SK-N-SH treated with all-trans-retinoic acid at 6 μM for 48 hours (cell line): ENCODE measurements at regions not wholly inside any gene's neighbourhood (a gene's known extent, or its start where the extent isn't known, plus 50 kb on each side); places are given as distances from the start of the nearest gene placed in this dataset.

Experiments used
- ATAC-seq: fragments of 200-7000 bp; cut with Tn5 transposase; 3 replicates; pipeline ENCODE4 v1.9.1; 2020; ENCODE audit warnings: mild to moderate bottlenecking, moderate library complexity
- ARNTL ChIP-seq: fragments of 450-650 bp; formaldehyde crosslinking; IDR thresholded peaks from 2 replicates; pipeline ENCODE4 v1.5.0; 2020; ENCODE audit warnings: low read depth, mild to moderate bottlenecking, moderate library complexity, borderline replicate concordance
- BACH2 ChIP-seq: fragments of 250-450 bp; sonication (Bioruptor Pico); IDR thresholded peaks from 2 replicates; pipeline ENCODE4 v1.9.0; 2021; ENCODE audit warnings: mild to moderate bottlenecking, borderline replicate concordance
- CREB5 ChIP-seq: fragments of 250-450 bp; sonication (Bioruptor Pico); IDR thresholded peaks from 2 replicates; pipeline ENCODE4 v1.5.1; 2020; ENCODE audit warnings: low read depth, mild to moderate bottlenecking, moderate library complexity
- CSDC2 ChIP-seq: fragments of 250-450 bp; sonication (Bioruptor Pico); IDR thresholded peaks from 2 replicates; pipeline ENCODE4 v1.5.0; 2020; ENCODE audit warnings: mild to moderate bottlenecking, moderate library complexity
- CSRNP3 ChIP-seq: fragments of 250-450 bp; sonication (Bioruptor Pico); IDR thresholded peaks from 2 replicates; pipeline ENCODE4 v1.5.1; 2021; ENCODE audit warnings: mild to moderate bottlenecking, moderate library complexity
- ESRRG ChIP-seq: fragments of 250-450 bp; sonication (Bioruptor Pico); IDR thresholded peaks from 2 replicates; pipeline ENCODE4 v1.6.1; 2021; ENCODE audit warnings: mild to moderate bottlenecking
- GLIS3 ChIP-seq: fragments of 250-450 bp; sonication (Bioruptor Pico); IDR thresholded peaks from 2 replicates; pipeline ENCODE4 v1.5.0; 2020; ENCODE audit warnings: mild to moderate bottlenecking, moderate library complexity
- OSR1 ChIP-seq: fragments of 250-450 bp; sonication (Bioruptor Pico); IDR thresholded peaks from 2 replicates; pipeline ENCODE4 v1.8.0; 2022; ENCODE audit warnings: moderate library complexity, mild to moderate bottlenecking, inconsistent platforms
- POU6F1 ChIP-seq: fragments of 250-450 bp; sonication (Bioruptor Pico); IDR thresholded peaks from 2 replicates; pipeline ENCODE4 v1.8.0; 2021; ENCODE audit warnings: low read depth, mild to moderate bottlenecking, moderate library complexity, borderline replicate concordance
- PPARA ChIP-seq: fragments of 250-450 bp; sonication (Bioruptor Pico); IDR thresholded peaks from 2 replicates; pipeline ENCODE4 v1.5.0; 2020; ENCODE audit warnings: mild to moderate bottlenecking, borderline replicate concordance
- RARB ChIP-seq: fragments of 250-450 bp; sonication (Bioruptor Pico); IDR thresholded peaks from 2 replicates; pipeline ENCODE4 v1.8.0; 2021; ENCODE audit warnings: mild to moderate bottlenecking, moderate library complexity
- SNAI2 ChIP-seq: fragments of 250-450 bp; sonication (Bioruptor Pico); IDR thresholded peaks from 2 replicates; pipeline ENCODE4 v1.5.0; 2020; ENCODE audit warnings: mild to moderate bottlenecking, moderate library complexity
- TCF4 ChIP-seq: fragments of 250-450 bp; sonication (Bioruptor Pico); IDR thresholded peaks from 2 replicates; pipeline ENCODE4 v1.8.0; 2021; ENCODE audit warnings: mild to moderate bottlenecking, moderate library complexity, borderline replicate concordance
- TOX ChIP-seq: fragments of 250-450 bp; sonication (Bioruptor Pico); IDR thresholded peaks from 2 replicates; pipeline ENCODE4 v1.8.0; 2021; ENCODE audit warnings: mild to moderate bottlenecking, moderate library complexity, borderline replicate concordance
- TSHZ2 ChIP-seq: fragments of 250-450 bp; sonication (Bioruptor Pico); IDR thresholded peaks from 2 replicates; pipeline ENCODE4 v1.5.0; 2020; ENCODE audit warnings: mild to moderate bottlenecking, moderate library complexity
- ZNF565 ChIP-seq: fragments of 450-650 bp; formaldehyde crosslinking; conservative IDR thresholded peaks from 2 replicates; pipeline ENCODE4 v1.5.0; 2020; ENCODE audit warnings: low read depth, mild to moderate bottlenecking, moderate library complexity
- ZNF8 ChIP-seq: fragments of 450-650 bp; formaldehyde crosslinking; IDR thresholded peaks from 2 replicates; pipeline ENCODE4 v1.5.0; 2020; ENCODE audit warnings: mild to moderate bottlenecking, moderate library complexity

GRCh38 chr2:81528852-81529480, 1224.4 kb upstream of the LRRTM1 start:
- no peak for TF ChIP-seq GLIS3 (CRISPR knock-in tag)
- ATAC-seq: no peak

- ATAC-seq: no peak
- no peak for TF ChIP-seq CSDC2
- TF ChIP-seq CREB5 (CRISPR knock-in tag): no peak
- TF ChIP-seq ZNF565 (CRISPR knock-in tag): no peak
- no peak for TF ChIP-seq POU6F1 (CRISPR knock-in tag)
Measured at GRCh38 chr2:81523344-81523743, 1218.8 kb upstream of the LRRTM1 start.

- no peak for ATAC-seq
Measured at GRCh38 chr2:81513328-81513727, 1208.8 kb upstream of the LRRTM1 start.

More at GRCh38 chr2:81513328-81513727, 1208.8 kb upstream of the LRRTM1 start:
- TF ChIP-seq CSDC2 (no peak), ESRRG (CRISPR knock-in tag) (no peak), TOX (CRISPR knock-in tag) (no peak), OSR1 (CRISPR knock-in tag) (no peak), CSRNP3 (no peak), POU6F1 (CRISPR knock-in tag) (no peak), ARNTL (CRISPR knock-in tag) (no peak), PPARA (CRISPR knock-in tag) (no peak), GLIS3 (CRISPR knock-in tag) (no peak), SNAI2 (CRISPR knock-in tag) (no peak), RARB (CRISPR knock-in tag) (no peak), ZNF8 (no peak), BACH2 (no peak), TCF4 (no peak), TSHZ2 (CRISPR knock-in tag) (no peak)
